Ovary (tissue), 3 donors: ENCODE measurements at regions not wholly inside any gene's neighbourhood (a gene's known extent, or its start where the extent isn't known, plus 50 kb on each side); places are given as distances from the start of the nearest gene placed in this dataset.

Source experiments
- CTCF ChIP-seq, 3 donors: fragments of 450-650 bp in 2 of 3; fragments of 200-600 bp in 1 of 3; IDR thresholded peaks; one replicate each; pipeline versions ENCODE4 v1.5.1 to v1.8.0; 2016 to 2022; ENCODE audit warnings: antibody characterized with exemption in 3 of 3, mild to moderate bottlenecking in 1 of 3
- EP300 ChIP-seq: sonication (generic); formaldehyde crosslinking; IDR thresholded peaks from one replicate; pipeline ENCODE4 v1.6.1; 2017; ENCODE audit warnings: antibody characterized with exemption
- POLR2A ChIP-seq: fragments of 450-650 bp; IDR thresholded peaks from one replicate; pipeline ENCODE4 v1.6.1; 2017; ENCODE audit warnings: antibody characterized with exemption, mild to moderate bottlenecking, moderate library complexity
- donor health status: DM: no; HTN: no; CAD: no.

DNA sequence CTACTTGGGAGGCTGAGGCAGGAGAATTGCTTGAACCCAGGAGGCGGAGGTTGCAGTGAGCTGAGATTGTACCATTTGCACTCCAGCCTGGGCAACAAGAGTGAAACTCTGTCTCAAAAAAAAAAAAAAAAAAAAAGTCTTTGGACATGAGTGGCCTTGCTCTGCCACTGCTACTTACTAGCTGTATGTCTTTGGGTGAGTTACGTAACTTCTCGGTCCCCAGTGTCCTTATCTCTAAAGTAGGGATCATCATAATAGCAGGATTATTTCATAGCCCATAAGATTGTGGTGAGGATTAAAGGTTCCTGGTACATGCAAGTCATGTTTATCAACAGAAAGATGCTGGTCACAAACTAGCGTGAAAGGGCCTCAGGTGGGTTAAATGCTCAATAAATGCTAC lies 53.9 kb upstream of the HEPHL1 start:
- TF ChIP-seq POLR2A (no peak), CTCF (IDR thresholded peaks at IDR 0.05) (no peak), EP300 (no peak)
